SK-N-SH (cell line): ENCODE measurements at regions not wholly inside any gene's neighbourhood (a gene's known extent, or its start where the extent isn't known, plus 50 kb on each side); places are given as distances from the start of the nearest gene placed in this dataset.

Source experiments
- CTCF ChIA-PET: fragments of 300-600, 350-600 bp; formaldehyde crosslinking; extraction: SDS; loops from one replicate; lab custom pipeline; 2021; lab: Yijun Ruan, JAX
- POLR2A ChIA-PET: fragments of 350-600 bp; sonication (Branson Sonifier 250); formaldehyde crosslinking; extraction: SDS; loops from one replicate; lab custom pipeline; 2020; ENCODE audit warnings: antibody characterized with exemption, inconsistent platforms; lab: Yijun Ruan, JAX
- DNase-seq: peaks from one replicate; pipeline ENCODE4 v3.0.0; 2012
- H2AFZ ChIP-seq: fragments of 200-600 bp; sonication (generic); 2 replicates; pipeline ENCODE4 v1.8.1; 2016; ENCODE audit warnings: antibody characterized with exemption, mild to moderate bottlenecking, low read depth
- H3F3A ChIP-seq: fragments of 200-600 bp; sonication (generic); replicated peaks from 2 replicates; pipeline ENCODE3; 2016; ENCODE audit warnings: antibody characterized with exemption, mild to moderate bottlenecking; ENCODE audit not compliant: insufficient read depth
- H3K27ac ChIP-seq, 2 experiments: fragments of 200-500 bp in 1 of 2; fragments of 200-600 bp in 1 of 2; sonication (Bioruptor generic) in 1 of 2; sonication (generic), shearing (Covaris generic) in 1 of 2; 2 replicates each; pipeline versions ENCODE4 v1.5.1 to v1.6.1; 2014 to 2016; ENCODE audit warnings: low read depth in 2 of 2, inconsistent platforms in 1 of 2, low read length in 1 of 2, mild to moderate bottlenecking in 1 of 2, mixed read lengths in 1 of 2
- H3K27me3 ChIP-seq: fragments of 200-600 bp; sonication (generic), shearing (Covaris generic); 2 replicates; pipeline ENCODE4 v1.6.1; 2016; ENCODE audit warnings: mixed run types; ENCODE audit not compliant: insufficient read depth
- H3K36me3 ChIP-seq, 2 experiments: fragments of 200-500 bp in 1 of 2; fragments of 200-600 bp in 1 of 2; sonication (Bioruptor generic) in 1 of 2; sonication (generic) in 1 of 2; replicated peaks in 1 of 2; 2 replicates each; pipeline versions ENCODE3 to v1.5.1; 2014 to 2016; ENCODE audit warnings: low read length in 1 of 2, mild to moderate bottlenecking in 1 of 2; ENCODE audit not compliant: insufficient read depth in 2 of 2, control insufficient read depth in 1 of 2
- H3K4me1 ChIP-seq, 2 experiments: fragments of 200-500 bp in 1 of 2; fragments of 200-600 bp in 1 of 2; sonication (Bioruptor generic) in 1 of 2; sonication (generic), shearing (Covaris generic) in 1 of 2; 2 replicates each; pipeline versions ENCODE4 v1.5.1 to v1.6.1; 2014 to 2016; ENCODE audit warnings: low read depth in 1 of 2, low read length in 1 of 2, mixed run types in 1 of 2; ENCODE audit not compliant: insufficient read depth in 2 of 2, control insufficient read depth in 1 of 2
- H3K4me2 ChIP-seq: fragments of 200-600 bp; sonication (generic), shearing (Covaris generic); 2 replicates; pipeline ENCODE4 v1.6.1; 2017; ENCODE audit warnings: mixed run types
- H3K4me3 ChIP-seq, 2 experiments: fragments of 200-500 bp in 1 of 2; fragments of 200-600 bp in 1 of 2; sonication (Bioruptor generic) in 1 of 2; sonication (generic), shearing (Covaris generic) in 1 of 2; 2 replicates each; pipeline versions ENCODE4 v1.5.1 to v1.8.1; 2014 to 2016; ENCODE audit warnings: low read depth in 2 of 2, inconsistent platforms in 1 of 2, low read length in 1 of 2, mild to moderate bottlenecking in 1 of 2, mixed read lengths in 1 of 2, moderate library complexity in 1 of 2
- H3K79me2 ChIP-seq: fragments of 200-600 bp; sonication (generic); 2 replicates; pipeline ENCODE4 v1.8.1; 2017; ENCODE audit warnings: mild to moderate bottlenecking; ENCODE audit not compliant: insufficient read depth
- H3K9ac ChIP-seq: fragments of 200-600 bp; sonication (generic); 2 replicates; pipeline ENCODE4 v1.6.1; 2017; ENCODE audit warnings: mixed run types
- H3K9me2 ChIP-seq: fragments of 200-600 bp; sonication (generic); 2 replicates; pipeline ENCODE4 v1.6.1; 2017; ENCODE audit warnings: mixed run types
- H3K9me3 ChIP-seq: fragments of 200-600 bp; sonication (generic); 2 replicates; pipeline ENCODE4 v1.6.1; 2017; ENCODE audit warnings: mixed run types, mild to moderate bottlenecking, moderate library complexity
- H4K20me1 ChIP-seq: fragments of 200-600 bp; sonication (generic); 2 replicates; pipeline ENCODE4 v1.6.1; 2017; ENCODE audit warnings: mild to moderate bottlenecking, mixed run types; ENCODE audit not compliant: insufficient read depth
- CHD2 ChIP-seq: fragments of 150-350 bp; IDR thresholded peaks from 2 replicates; pipeline ENCODE4 v1.6.1; 2018; ENCODE audit warnings: low read length; ENCODE audit not compliant: partially characterized antibody
- ELF1 ChIP-seq: IDR thresholded peaks from 2 replicates; pipeline ENCODE4 v1.4.0; 2012
- EP300 ChIP-seq, 2 experiments: IDR thresholded peaks; 2 replicates each; pipeline versions ENCODE4 v1.4.0 to v1.6.1; 2012; ENCODE audit warnings: borderline replicate concordance in 1 of 2, low read depth in 1 of 2, low read length in 1 of 2
- EZH2phosphoT487 ChIP-seq: fragments of 200-600 bp; sonication (generic); IDR thresholded peaks from 2 replicates; pipeline ENCODE4 v1.6.1; 2017; ENCODE audit warnings: low read depth, mixed run types, mild to moderate bottlenecking, antibody characterized with exemption, moderate library complexity, borderline replicate concordance
- FOSL2 ChIP-seq: IDR thresholded peaks from 2 replicates; pipeline ENCODE4 v1.4.0; 2012; ENCODE audit warnings: low read depth, mild to moderate bottlenecking, moderate library complexity, borderline replicate concordance
- FOXJ3 ChIP-seq: sonication (generic); formaldehyde crosslinking; IDR thresholded peaks from 2 replicates; pipeline ENCODE4 v1.5.1; 2020; ENCODE audit warnings: mild to moderate bottlenecking, missing genetic modification reagents
- GABPA ChIP-seq: IDR thresholded peaks from 2 replicates; pipeline ENCODE4 v1.4.0; 2012; ENCODE audit warnings: low read depth, mild to moderate bottlenecking
- GATA2 ChIP-seq: sonication (generic); formaldehyde crosslinking; IDR thresholded peaks from 2 replicates; pipeline ENCODE4 v1.5.0; 2020; ENCODE audit warnings: mild to moderate bottlenecking, missing genetic modification reagents
- JUND ChIP-seq: IDR thresholded peaks from 2 replicates; pipeline ENCODE4 v1.4.0; 2012
- NFIC ChIP-seq: IDR thresholded peaks from 2 replicates; pipeline ENCODE4 v1.4.0; 2012; ENCODE audit warnings: borderline replicate concordance
- NRF1 ChIP-seq: IDR thresholded peaks from 2 replicates; pipeline ENCODE4 v1.6.1; 2012; ENCODE audit warnings: low read depth, mild to moderate bottlenecking, low read length
- RXRA ChIP-seq: IDR thresholded peaks from 2 replicates; pipeline ENCODE4 v1.4.0; 2012; ENCODE audit warnings: low read depth, mild to moderate bottlenecking, borderline replicate concordance
- SIN3A ChIP-seq: IDR thresholded peaks from 2 replicates; pipeline ENCODE4 v1.6.1; 2012; ENCODE audit warnings: low read depth, mild to moderate bottlenecking, low read length, moderate library complexity, borderline replicate concordance
- TCF12 ChIP-seq: IDR thresholded peaks from 2 replicates; pipeline ENCODE4 v1.4.0; 2012
- WGBS: methylation state at CpG from one replicate; pipeline ENCODE4 v1.1.6; 2017; ENCODE audit warnings: low lambda C conversion rate; 5-methylcytosine and 5-hydroxymethylcytosine counted together
- TF ChIP-seq, protein P1 (sequence below): fragments of 150-350 bp; IDR thresholded peaks from 2 replicates; pipeline ENCODE4 v1.6.1; 2016; ENCODE audit warnings: mild to moderate bottlenecking, low read depth, low read length
- TF ChIP-seq, protein P2 (sequence below): IDR thresholded peaks from 2 replicates; pipeline ENCODE4 v1.4.0; 2012; ENCODE audit warnings: low read depth, borderline replicate concordance
- TF ChIP-seq, protein P3 (sequence below): fragments of 200-600 bp; sonication (generic); IDR thresholded peaks from 2 replicates; pipeline ENCODE4 v1.6.1; 2017; ENCODE audit warnings: antibody characterized with exemption, mild to moderate bottlenecking, moderate library complexity

DNA sequence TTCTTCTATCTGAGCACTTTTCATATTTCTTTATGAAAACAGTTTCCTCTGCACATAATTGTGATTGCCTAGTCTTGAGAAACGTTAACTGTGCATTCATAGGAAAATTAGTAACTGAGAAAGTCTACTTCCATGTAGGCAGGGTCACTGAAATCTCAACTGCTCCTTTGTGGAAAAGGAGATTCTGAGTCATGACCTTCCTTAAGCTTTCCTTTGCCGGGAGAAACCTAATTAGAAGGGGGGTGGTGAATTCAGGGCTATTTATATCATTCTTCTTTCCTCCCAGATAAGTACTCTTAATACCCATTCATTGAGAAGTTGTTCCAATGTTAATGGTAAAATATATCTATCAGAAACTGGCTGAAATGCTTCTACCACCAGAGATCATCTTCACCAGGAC lies 751.0 kb upstream of the TMEM132C start:
- TF ChIP-seq GABPA (no peak), TCF12 (no peak), FOXJ3 (CRISPR knock-in tag) (no peak)
- no peaks in the 10 kb centered on the region for H3F3A ChIP-seq
- no peaks in the 10 kb centered on the region for H3K4me1 ChIP-seq
- ChIA-PET CTCF (interaction anchor here (1.6 kb wide), 1 partner anchor 15 kb away, joined by 4 read pairs; no protein-coding TSS in a partner anchor), POLR2A (no interaction called here)
- H3K4me3 ChIP-seq: no peak overlapping the region
- no peak for DNase-seq
- no peaks in the 10 kb centered on the region for H3K27me3 ChIP-seq
- no peaks in the 10 kb centered on the region for H3K36me3 ChIP-seq
- H3K9me3 ChIP-seq: no peaks in the 10 kb centered on the region
- H2AFZ ChIP-seq: no peak overlapping the region
- no peaks in the 10 kb centered on the region for H3K9me2 ChIP-seq
- H3K9ac ChIP-seq: no peak overlapping the region
- no peak overlapping the region for H3K27ac ChIP-seq
- no peaks in the 10 kb centered on the region for H3K79me2 ChIP-seq
- no peaks in the 10 kb centered on the region for H4K20me1 ChIP-seq
- no peak overlapping the region for H3K4me2 ChIP-seq
- WGBS: 6% methylated on average over 2 of the region's 2 CpGs

DNA sequence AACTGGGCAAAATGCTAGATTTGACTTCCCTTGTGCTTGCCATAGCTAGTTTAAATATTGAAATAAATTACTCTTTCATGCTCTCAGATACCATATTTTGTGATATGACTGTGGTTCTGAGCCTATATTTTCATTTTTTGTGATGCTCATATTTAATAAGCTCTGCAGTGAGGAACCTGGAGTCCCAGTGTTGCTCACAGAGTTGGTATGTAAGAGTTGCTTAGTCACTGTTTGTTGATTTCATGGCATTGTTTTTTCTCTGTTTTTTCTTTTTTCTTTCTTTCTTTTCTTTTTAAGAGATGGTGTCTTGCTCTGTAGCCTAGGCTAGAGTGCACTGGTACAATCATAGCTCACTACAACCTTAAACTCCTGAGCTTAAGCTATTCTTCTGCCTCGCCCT lies 750.5 kb upstream of the TMEM132C start:
- Histone ChIP-seq H3K9ac (no peak overlapping the region), H3F3A (no peaks in the 10 kb centered on the region), H3K27me3 (no peaks in the 10 kb centered on the region), H3K79me2 (no peaks in the 10 kb centered on the region), H3K27ac (no peak overlapping the region), H3K4me3 (no peak overlapping the region), H3K4me1 (no peaks in the 10 kb centered on the region), H3K9me3 (no peaks in the 10 kb centered on the region), H2AFZ (no peak overlapping the region), H3K4me2 (no peak overlapping the region), H3K9me2 (no peaks in the 10 kb centered on the region), H4K20me1 (no peaks in the 10 kb centered on the region), H3K36me3 (no peaks in the 10 kb centered on the region)
- TF ChIP-seq GATA2 (CRISPR knock-in tag) (no peak), ELF1 (no peak), EP300 (IDR thresholded peaks at IDR 0.05; ENCODE audit: borderline replicate concordance in 1 of 2, low read depth in 1 of 2, low read length in 1 of 2) (no peak)
- CTCF ChIA-PET: interaction anchor here (1.6 kb wide), 1 partner anchor 15 kb away, joined by 4 read pairs; no protein-coding TSS in a partner anchor
- DNase-seq: no peak
- POLR2A ChIA-PET: no interaction called here
- whole genome bisulfite sequencing: 15% methylated on average over 1 of the region's 1 CpG

DNA sequence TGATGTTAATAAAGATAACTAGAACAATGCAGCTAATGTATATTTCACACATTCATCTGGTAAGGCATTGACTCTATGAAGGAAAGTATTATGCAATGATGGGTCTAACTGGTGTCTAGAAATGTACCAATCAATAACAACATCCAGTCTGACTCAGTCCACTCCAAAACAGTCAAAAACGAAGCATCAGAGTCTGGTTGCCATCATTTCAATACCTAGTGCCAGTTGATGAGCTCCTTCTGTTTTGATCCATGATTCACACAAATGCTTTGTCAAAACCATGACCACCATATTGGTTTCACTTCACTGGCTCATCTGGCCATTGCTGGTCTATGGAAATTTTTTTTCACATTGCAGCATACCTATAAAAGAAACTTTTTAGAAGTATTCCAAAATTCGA lies 747.2 kb upstream of the TMEM132C start:
- no peaks in the 10 kb centered on the region for H3K79me2 ChIP-seq
- no peaks in the 10 kb centered on the region for H3F3A ChIP-seq
- CTCF ChIA-PET: no interaction called here
- DNase-seq: no peak
- no peaks in the 10 kb centered on the region for H3K9me2 ChIP-seq
- POLR2A ChIA-PET: no interaction called here
- TF ChIP-seq, protein P1, sequence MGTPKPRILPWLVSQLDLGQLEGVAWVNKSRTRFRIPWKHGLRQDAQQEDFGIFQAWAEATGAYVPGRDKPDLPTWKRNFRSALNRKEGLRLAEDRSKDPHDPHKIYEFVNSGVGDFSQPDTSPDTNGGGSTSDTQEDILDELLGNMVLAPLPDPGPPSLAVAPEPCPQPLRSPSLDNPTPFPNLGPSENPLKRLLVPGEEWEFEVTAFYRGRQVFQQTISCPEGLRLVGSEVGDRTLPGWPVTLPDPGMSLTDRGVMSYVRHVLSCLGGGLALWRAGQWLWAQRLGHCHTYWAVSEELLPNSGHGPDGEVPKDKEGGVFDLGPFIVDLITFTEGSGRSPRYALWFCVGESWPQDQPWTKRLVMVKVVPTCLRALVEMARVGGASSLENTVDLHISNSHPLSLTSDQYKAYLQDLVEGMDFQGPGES: no peak
- TF ChIP-seq SIN3A (no peak), CHD2 (no peak), GABPA (no peak), FOSL2 (no peak), NFIC (no peak), RXRA (no peak), EP300 (IDR thresholded peaks at IDR 0.05; ENCODE audit: borderline replicate concordance in 1 of 2, low read depth in 1 of 2, low read length in 1 of 2) (no peak), JUND (no peak), TCF12 (no peak), NRF1 (no peak), EZH2phosphoT487 (no peak)
- TF ChIP-seq, protein P2, sequence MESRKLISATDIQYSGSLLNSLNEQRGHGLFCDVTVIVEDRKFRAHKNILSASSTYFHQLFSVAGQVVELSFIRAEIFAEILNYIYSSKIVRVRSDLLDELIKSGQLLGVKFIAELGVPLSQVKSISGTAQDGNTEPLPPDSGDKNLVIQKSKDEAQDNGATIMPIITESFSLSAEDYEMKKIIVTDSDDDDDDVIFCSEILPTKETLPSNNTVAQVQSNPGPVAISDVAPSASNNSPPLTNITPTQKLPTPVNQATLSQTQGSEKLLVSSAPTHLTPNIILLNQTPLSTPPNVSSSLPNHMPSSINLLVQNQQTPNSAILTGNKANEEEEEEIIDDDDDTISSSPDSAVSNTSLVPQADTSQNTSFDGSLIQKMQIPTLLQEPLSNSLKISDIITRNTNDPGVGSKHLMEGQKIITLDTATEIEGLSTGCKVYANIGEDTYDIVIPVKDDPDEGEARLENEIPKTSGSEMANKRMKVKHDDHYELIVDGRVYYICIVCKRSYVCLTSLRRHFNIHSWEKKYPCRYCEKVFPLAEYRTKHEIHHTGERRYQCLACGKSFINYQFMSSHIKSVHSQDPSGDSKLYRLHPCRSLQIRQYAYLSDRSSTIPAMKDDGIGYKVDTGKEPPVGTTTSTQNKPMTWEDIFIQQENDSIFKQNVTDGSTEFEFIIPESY: no peak
- TF ChIP-seq, protein P3, sequence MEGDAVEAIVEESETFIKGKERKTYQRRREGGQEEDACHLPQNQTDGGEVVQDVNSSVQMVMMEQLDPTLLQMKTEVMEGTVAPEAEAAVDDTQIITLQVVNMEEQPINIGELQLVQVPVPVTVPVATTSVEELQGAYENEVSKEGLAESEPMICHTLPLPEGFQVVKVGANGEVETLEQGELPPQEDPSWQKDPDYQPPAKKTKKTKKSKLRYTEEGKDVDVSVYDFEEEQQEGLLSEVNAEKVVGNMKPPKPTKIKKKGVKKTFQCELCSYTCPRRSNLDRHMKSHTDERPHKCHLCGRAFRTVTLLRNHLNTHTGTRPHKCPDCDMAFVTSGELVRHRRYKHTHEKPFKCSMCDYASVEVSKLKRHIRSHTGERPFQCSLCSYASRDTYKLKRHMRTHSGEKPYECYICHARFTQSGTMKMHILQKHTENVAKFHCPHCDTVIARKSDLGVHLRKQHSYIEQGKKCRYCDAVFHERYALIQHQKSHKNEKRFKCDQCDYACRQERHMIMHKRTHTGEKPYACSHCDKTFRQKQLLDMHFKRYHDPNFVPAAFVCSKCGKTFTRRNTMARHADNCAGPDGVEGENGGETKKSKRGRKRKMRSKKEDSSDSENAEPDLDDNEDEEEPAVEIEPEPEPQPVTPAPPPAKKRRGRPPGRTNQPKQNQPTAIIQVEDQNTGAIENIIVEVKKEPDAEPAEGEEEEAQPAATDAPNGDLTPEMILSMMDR: no peak
- WGBS: 0% methylated on average over 2 of the region's 2 CpGs
- H3K9ac ChIP-seq: no peak overlapping the region
- no peaks in the 10 kb centered on the region for H3K36me3 ChIP-seq
- H3K9me3 ChIP-seq: no peaks in the 10 kb centered on the region
- no peaks in the 10 kb centered on the region for H3K4me1 ChIP-seq
- no peaks in the 10 kb centered on the region for H3K27me3 ChIP-seq
- no peak overlapping the region for H2AFZ ChIP-seq
- no peak overlapping the region for H3K4me3 ChIP-seq
- no peaks in the 10 kb centered on the region for H4K20me1 ChIP-seq
- no peak overlapping the region for H3K27ac ChIP-seq
- no peak overlapping the region for H3K4me2 ChIP-seq
